Astrocyte of the cerebellum (primary cell): ENCODE measurements at regions not wholly inside any gene's neighbourhood (a gene's known extent, or its start where the extent isn't known, plus 50 kb on each side); places are given as distances from the start of the nearest gene placed in this dataset.
A peak's percentile ranks its signal among the peaks of the same experiment; 100 is the strongest.

ENCODE experiments used
- DNase-seq: peaks from one replicate; pipeline ENCODE4 v3.0.0-alpha.2; 2011; ENCODE audit warnings: low read depth
- H3K4me3 ChIP-seq: 2 replicates; pipeline ENCODE4 v1.5.1; 2011; ENCODE audit warnings: mild to moderate bottlenecking, low read depth, low read length, moderate library complexity
- in situ Hi-C: cut with HindIII; loops from 2 replicates; pipeline ENCODE4 v1.10.0; 2017; ENCODE audit warnings: low sequenced_read_pairs
- TF ChIP-seq, protein P1 (sequence below): IDR thresholded peaks from 2 replicates; pipeline ENCODE4 v1.5.1; 2012; ENCODE audit warnings: low read length, low read depth, moderate library complexity, mild to moderate bottlenecking; ENCODE audit errors: missing control alignments

- DNase-seq: no peak
- TF ChIP-seq, protein P1, sequence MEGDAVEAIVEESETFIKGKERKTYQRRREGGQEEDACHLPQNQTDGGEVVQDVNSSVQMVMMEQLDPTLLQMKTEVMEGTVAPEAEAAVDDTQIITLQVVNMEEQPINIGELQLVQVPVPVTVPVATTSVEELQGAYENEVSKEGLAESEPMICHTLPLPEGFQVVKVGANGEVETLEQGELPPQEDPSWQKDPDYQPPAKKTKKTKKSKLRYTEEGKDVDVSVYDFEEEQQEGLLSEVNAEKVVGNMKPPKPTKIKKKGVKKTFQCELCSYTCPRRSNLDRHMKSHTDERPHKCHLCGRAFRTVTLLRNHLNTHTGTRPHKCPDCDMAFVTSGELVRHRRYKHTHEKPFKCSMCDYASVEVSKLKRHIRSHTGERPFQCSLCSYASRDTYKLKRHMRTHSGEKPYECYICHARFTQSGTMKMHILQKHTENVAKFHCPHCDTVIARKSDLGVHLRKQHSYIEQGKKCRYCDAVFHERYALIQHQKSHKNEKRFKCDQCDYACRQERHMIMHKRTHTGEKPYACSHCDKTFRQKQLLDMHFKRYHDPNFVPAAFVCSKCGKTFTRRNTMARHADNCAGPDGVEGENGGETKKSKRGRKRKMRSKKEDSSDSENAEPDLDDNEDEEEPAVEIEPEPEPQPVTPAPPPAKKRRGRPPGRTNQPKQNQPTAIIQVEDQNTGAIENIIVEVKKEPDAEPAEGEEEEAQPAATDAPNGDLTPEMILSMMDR: no peak
- in situ Hi-C loops: loop anchor here (25.0 kb wide), 1 partner anchor 370 kb away; no protein-coding TSS in a partner anchor
- H3K4me3 ChIP-seq: peak overlapping the region; percentile 22
These were observed 108.4 kb upstream of the SLC6A11 start for GRCh38 chr3:10707400-10708215.

- in situ Hi-C loops: loop anchor here (25.0 kb wide), 1 partner anchor 371 kb away; no protein-coding TSS in a partner anchor
- no peak overlapping the region for H3K4me3 ChIP-seq
- no peak for DNase-seq
- TF ChIP-seq, protein P1: no peak
These were observed 107.7 kb upstream of the SLC6A11 start for GRCh38 chr3:10708216-10708893.

- DNase-seq: no peak
- H3K4me3 ChIP-seq: no peak overlapping the region
- in situ Hi-C loops: loop anchor here (25.0 kb wide), 1 partner anchor 372 kb away; no protein-coding TSS in a partner anchor
- TF ChIP-seq, protein P1: no peak
These were observed 106.8 kb upstream of the SLC6A11 start for GRCh38 chr3:10709110-10709781.

DNA sequence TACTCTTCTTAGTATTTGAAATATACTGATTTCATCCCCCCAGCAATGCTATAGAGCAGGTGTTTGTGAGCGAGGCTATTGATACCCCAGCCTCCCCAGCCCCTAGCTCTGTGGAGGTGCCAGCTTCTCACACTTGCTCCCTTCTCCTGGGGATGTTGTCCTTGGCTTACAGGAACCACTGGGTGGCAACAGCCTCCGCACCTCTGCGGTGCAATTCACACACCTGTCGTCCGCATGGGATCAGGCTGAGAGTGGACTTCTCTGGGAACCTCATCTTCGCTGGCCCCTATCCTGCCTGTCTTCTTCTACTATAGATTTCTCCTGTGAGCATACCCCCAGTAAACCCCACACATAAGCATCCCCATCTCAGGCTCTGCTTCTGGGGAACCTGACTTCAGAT lies 103.9 kb upstream of the SLC6A11 start:
- TF ChIP-seq, protein P1: no peak
- H3K4me3 ChIP-seq: no peak overlapping the region
- in situ Hi-C loops: loop anchor here (25.0 kb wide), 1 partner anchor 375 kb away; no protein-coding TSS in a partner anchor
- DNase-seq: no peak

DNA sequence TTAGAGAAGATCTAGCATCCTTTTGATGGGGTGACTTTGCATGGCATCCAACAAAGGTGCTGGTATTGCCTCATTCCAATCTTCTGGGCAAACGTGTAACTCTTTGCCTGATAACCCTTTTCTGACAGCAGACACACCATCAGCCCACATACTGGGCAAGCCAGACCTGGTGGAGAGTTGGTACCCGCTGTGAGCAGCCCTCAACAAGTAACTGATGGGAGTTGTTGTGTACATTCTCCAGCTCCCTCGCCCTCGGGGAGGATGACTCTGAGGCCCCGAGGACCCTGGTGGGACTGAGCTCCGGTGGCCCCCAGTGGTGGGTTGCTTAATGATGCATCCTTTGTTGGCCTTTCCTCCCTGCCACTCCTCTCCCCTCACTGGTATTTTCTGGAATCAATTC lies 102.4 kb upstream of the SLC6A11 start:
- in situ Hi-C loops: loop anchor here (25.0 kb wide), 1 partner anchor 376 kb away; no protein-coding TSS in a partner anchor
- no peak for DNase-seq
- H3K4me3 ChIP-seq: no peak overlapping the region
- TF ChIP-seq, protein P1: no peak

GRCh38 chr3:10715886-10716285 lies 100.1 kb upstream of the SLC6A11 start:
- TF ChIP-seq, protein P1: no peak
- H3K4me3 ChIP-seq: no peak overlapping the region
- in situ Hi-C loops: loop anchor here (25.0 kb wide), 1 partner anchor 379 kb away; no protein-coding TSS in a partner anchor
- DNase-seq: no peak
